AG20443 (cell line): ENCODE measurements at regions not wholly inside any gene's neighbourhood (a gene's known extent, or its start where the extent isn't known, plus 50 kb on each side); places are given as distances from the start of the nearest gene placed in this dataset.

Experiments
- DNase-seq: peaks from one replicate; pipeline ENCODE4 v3.0.0; 2012; ENCODE audit warnings: low spot score, mixed read lengths

- DNase-seq: peak; percentile 68
Observed at GRCh38 chr13:29654843-29655547, 59.5 kb upstream of the SLC7A1 start.

- DNase-seq: no peak
Observed at GRCh38 chr13:29654384-29654783, 58.9 kb upstream of the SLC7A1 start.

- DNase-seq: no peak
Observed at GRCh38 chr13:29648760-29649159, 53.3 kb upstream of the SLC7A1 start.
